Nephron (organoid): ENCODE measurements at regions not wholly inside any gene's neighbourhood (a gene's known extent, or its start where the extent isn't known, plus 50 kb on each side); places are given as distances from the start of the nearest gene placed in this dataset.

Source experiments
- H3K27ac Mint-ChIP-seq, 3 experiments: 2 replicates each; pipeline ENCODE4 v1.8.0; 2020; ENCODE audit warnings: mixed read lengths in 3 of 3, mild to moderate bottlenecking in 2 of 3, moderate library complexity in 1 of 3
- H3K27me3 Mint-ChIP-seq: 2 replicates; pipeline ENCODE4 v1.8.0; 2021; ENCODE audit warnings: low read depth, mild to moderate bottlenecking, moderate library complexity, mixed read lengths
- H3K36me3 Mint-ChIP-seq: 2 replicates; pipeline ENCODE4 v1.8.0; 2020; ENCODE audit warnings: low read depth, mixed read lengths
- H3K4me1 Mint-ChIP-seq: 2 replicates; pipeline ENCODE4 v1.8.0; 2020; ENCODE audit warnings: mixed read lengths
- H3K4me3 Mint-ChIP-seq, 3 experiments: 2 replicates each; pipeline ENCODE4 v1.8.0; 2020; ENCODE audit warnings: mild to moderate bottlenecking in 3 of 3, mixed read lengths in 3 of 3, moderate library complexity in 2 of 3
- H3K9me3 Mint-ChIP-seq: 2 replicates; pipeline ENCODE4 v1.8.0; 2020; ENCODE audit warnings: mixed read lengths
- CTCF ChIP-seq, 3 experiments: fragments of 200-600 bp; sonication (generic); IDR thresholded peaks; one replicate each; pipeline ENCODE4 v1.5.0; 2021; ENCODE audit warnings: antibody characterized with exemption in 3 of 3; ENCODE audit not compliant: unreplicated experiment in 3 of 3

- Mint-ChIP-seq H3K4me3 (peak overlapping the region; percentile 82 to 87 (median 82)), H3K27ac (no peak overlapping the region), H3K4me1 (peaks cover 27% of the 10 kb centered on the region), H3K27me3 (peaks cover 82% of the 10 kb centered on the region), H3K9me3 (peaks cover 12% of the 10 kb centered on the region), H3K36me3 (no peaks in the 10 kb centered on the region)
- no peak for TF ChIP-seq CTCF (IDR thresholded peaks at IDR 0.05; ENCODE audit: unreplicated experiment in 3 of 3)
Observed at GRCh38 chr9:17905366-17905765, 326.5 kb downstream of the SH3GL2 start.

GRCh38 chr9:17905781-17906175 lies 326.9 kb downstream of the SH3GL2 start:
- no peaks in the 10 kb centered on the region for H3K36me3 Mint-ChIP-seq
- TF ChIP-seq CTCF (IDR thresholded peaks at IDR 0.05; ENCODE audit: unreplicated experiment in 3 of 3): no peak

GRCh38 chr9:17906176-17906840 lies 327.4 kb downstream of the SH3GL2 start:
- Mint-ChIP-seq H3K9me3 (peaks cover 12% of the 10 kb centered on the region), H3K36me3 (no peaks in the 10 kb centered on the region), H3K4me1 (peaks cover 19% of the 10 kb centered on the region), H3K4me3 (peak overlapping the region; percentile 82 to 87 (median 82)), H3K27me3 (peaks cover 79% of the 10 kb centered on the region), H3K27ac (no peak overlapping the region)
- TF ChIP-seq CTCF (IDR thresholded peaks at IDR 0.05; ENCODE audit: unreplicated experiment in 3 of 3): no peak

More at GRCh38 chr9:17905781-17906175, 326.9 kb downstream of the SH3GL2 start:
- H3K4me3 Mint-ChIP-seq: peak overlapping the region; percentile 82 to 87 (median 82)
- peaks cover 23% of the 10 kb centered on the region for H3K4me1 Mint-ChIP-seq
- H3K9me3 Mint-ChIP-seq: peaks cover 12% of the 10 kb centered on the region
- no peak overlapping the region for H3K27ac Mint-ChIP-seq
- peaks cover 83% of the 10 kb centered on the region for H3K27me3 Mint-ChIP-seq

- H3K27me3 Mint-ChIP-seq: peaks cover 71% of the 10 kb centered on the region
Observed at GRCh38 chr9:17906841-17907778, 328.2 kb downstream of the SH3GL2 start.

GRCh38 chr9:17907779-17908508 lies 329.1 kb downstream of the SH3GL2 start:
- H3K27me3 Mint-ChIP-seq: peaks cover 66% of the 10 kb centered on the region
- H3K36me3 Mint-ChIP-seq: no peaks in the 10 kb centered on the region
- no peak for TF ChIP-seq CTCF (IDR thresholded peaks at IDR 0.05; ENCODE audit: unreplicated experiment in 3 of 3)
- peaks cover 19% of the 10 kb centered on the region for H3K4me1 Mint-ChIP-seq
- peak overlapping the region; percentile 56 to 82 (median 77) for H3K4me3 Mint-ChIP-seq
- H3K9me3 Mint-ChIP-seq: peaks cover 5% of the 10 kb centered on the region
- peak overlapping the region in 1 of 3 experiments; percentile 20 for H3K27ac Mint-ChIP-seq

More at GRCh38 chr9:17906841-17907778, 328.2 kb downstream of the SH3GL2 start:
- peaks cover 19% of the 10 kb centered on the region for H3K4me1 Mint-ChIP-seq
- no peaks in the 10 kb centered on the region for H3K36me3 Mint-ChIP-seq
- TF ChIP-seq CTCF (IDR thresholded peaks at IDR 0.05; ENCODE audit: unreplicated experiment in 3 of 3): no peak
- H3K4me3 Mint-ChIP-seq: peak overlapping the region; percentile 56 to 82 (median 77)
- peaks cover 12% of the 10 kb centered on the region for H3K9me3 Mint-ChIP-seq
- H3K27ac Mint-ChIP-seq: peak overlapping the region in 1 of 3 experiments; percentile 20
